ENCODE measurements at regions not wholly inside any gene's neighbourhood (a gene's known extent, or its start where the extent isn't known, plus 50 kb on each side); places are given as distances from the start of the nearest gene placed in this dataset.

GRCh38 chr14:48560421-48560820, 885.0 kb upstream of the MDGA2 start:
- no peak for DNase-seq
- no peak overlapping the region for H3K27ac ChIP-seq
- WGBS, 3 donors = 74 to 76% (median 75%) methylated on average over 4 of the region's 4 CpGs
- H3K36me3 ChIP-seq = no peaks in the 10 kb centered on the region
- H3K4me3 ChIP-seq = no peak overlapping the region
- no peaks in the 10 kb centered on the region for H3K4me1 ChIP-seq (ENCODE audit: insufficient read depth)
- intact Hi-C loops (cut with DNase I) = no loop called here
- H3K27me3 ChIP-seq = no peaks in the 10 kb centered on the region
- H3K9me3 ChIP-seq = no peaks in the 10 kb centered on the region
- TF ChIP-seq CTCF (IDR thresholded peaks at IDR 0.05) (no peak), POLR2A (IDR thresholded peaks at IDR 0.05) (no peak), EP300 (IDR thresholded peaks at IDR 0.05) (no peak)

DNA sequence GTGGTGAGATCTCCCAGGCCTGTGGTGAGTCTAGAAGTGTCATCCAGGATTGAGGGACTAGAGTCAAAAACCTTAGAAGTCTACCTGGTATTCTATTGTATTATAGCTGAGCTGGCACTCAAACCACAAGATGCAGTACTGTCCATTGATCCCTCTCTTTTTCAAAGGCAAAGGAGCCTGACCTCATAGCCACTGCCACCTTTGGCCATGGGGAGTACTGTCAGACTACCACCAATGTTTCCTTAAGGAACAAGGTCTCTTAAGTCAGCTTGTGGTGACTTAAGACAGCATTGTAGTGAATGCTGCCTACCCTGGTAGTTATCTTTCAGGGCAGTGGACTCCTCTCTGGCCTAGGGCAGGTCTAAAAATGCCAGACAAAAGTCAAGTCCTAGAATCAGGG, 878.0 kb upstream of the MDGA2 start:
- Histone ChIP-seq H3K27me3 (no peaks in the 10 kb centered on the region), H3K9me3 (no peaks in the 10 kb centered on the region), H3K36me3 (no peaks in the 10 kb centered on the region), H3K4me1 (ENCODE audit: insufficient read depth) (no peaks in the 10 kb centered on the region), H3K4me3 (no peak overlapping the region), H3K27ac (no peak overlapping the region)
- intact Hi-C loops (cut with DNase I) = no loop called here
- no peak for TF ChIP-seq CTCF (IDR thresholded peaks at IDR 0.05)
- no peak for TF ChIP-seq EP300 (IDR thresholded peaks at IDR 0.05)
- TF ChIP-seq POLR2A (IDR thresholded peaks at IDR 0.05) = no peak
- no peak for DNase-seq

GRCh38 chr14:48546996-48547395, 871.6 kb upstream of the MDGA2 start:
- no peak for TF ChIP-seq POLR2A (IDR thresholded peaks at IDR 0.05)
- no peak for TF ChIP-seq EP300 (IDR thresholded peaks at IDR 0.05)
- no peak for TF ChIP-seq CTCF (IDR thresholded peaks at IDR 0.05)
- Histone ChIP-seq H3K9me3 (no peaks in the 10 kb centered on the region), H3K36me3 (no peaks in the 10 kb centered on the region), H3K4me1 (ENCODE audit: insufficient read depth) (no peaks in the 10 kb centered on the region), H3K27ac (no peak overlapping the region), H3K4me3 (no peak overlapping the region), H3K27me3 (no peaks in the 10 kb centered on the region)
- DNase-seq = no peak
- intact Hi-C loops (cut with DNase I) = no loop called here
- WGBS, 3 donors = 84 to 88% (median 87%) methylated on average over 4 of the region's 4 CpGs

DNA sequence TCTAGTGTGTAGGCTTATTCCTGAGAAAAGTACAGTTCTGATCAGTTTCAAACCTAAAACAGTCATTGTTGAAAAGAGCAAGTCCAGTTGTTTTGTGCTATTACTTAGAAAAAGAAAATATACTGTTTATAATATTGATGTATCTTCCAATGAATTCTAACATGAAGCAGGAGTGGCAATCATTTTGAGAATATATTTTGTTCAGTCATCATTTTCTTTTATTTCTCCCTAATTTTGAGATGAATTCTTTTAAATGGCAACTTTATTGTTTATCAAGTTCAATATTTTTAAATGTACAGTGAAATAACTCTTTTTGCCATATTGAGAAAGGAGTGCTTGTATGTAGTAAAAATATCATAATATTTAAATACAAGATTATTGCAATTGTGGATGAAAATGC, 862.2 kb upstream of the MDGA2 start:
- intact Hi-C loops (cut with DNase I) = no loop called here
- Histone ChIP-seq H3K27me3 (no peaks in the 10 kb centered on the region), H3K4me3 (no peak overlapping the region), H3K4me1 (ENCODE audit: insufficient read depth) (no peaks in the 10 kb centered on the region), H3K36me3 (no peaks in the 10 kb centered on the region), H3K9me3 (no peaks in the 10 kb centered on the region), H3K27ac (no peak overlapping the region)
- TF ChIP-seq EP300 (IDR thresholded peaks at IDR 0.05) (no peak), POLR2A (IDR thresholded peaks at IDR 0.05) (no peak), CTCF (IDR thresholded peaks at IDR 0.05) (no peak)
- no peak for DNase-seq

DNA sequence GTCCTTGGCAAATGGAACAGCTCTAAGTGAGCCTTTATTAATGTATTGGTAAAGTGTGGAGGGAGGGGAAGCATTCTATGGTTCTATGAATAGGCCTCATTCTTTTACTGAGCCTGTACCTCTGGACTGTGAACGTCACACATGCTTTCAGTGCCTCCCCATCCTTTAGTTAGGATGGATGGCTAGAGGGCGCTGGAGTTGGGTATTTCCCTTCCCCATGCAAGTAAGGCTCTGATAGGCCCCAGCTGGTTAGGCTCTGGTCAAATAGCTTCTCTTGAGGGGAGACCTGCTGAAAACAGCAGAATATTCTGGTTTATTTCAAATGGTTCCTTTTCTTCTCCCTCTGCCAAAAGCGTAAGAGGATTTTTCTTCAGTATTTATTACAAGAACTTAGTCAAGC, 860.9 kb upstream of the MDGA2 start:
- no peaks in the 10 kb centered on the region for H3K36me3 ChIP-seq
- no peak overlapping the region for H3K27ac ChIP-seq
- no peaks in the 10 kb centered on the region for H3K9me3 ChIP-seq
- H3K27me3 ChIP-seq = no peaks in the 10 kb centered on the region
- H3K4me3 ChIP-seq = no peak overlapping the region
- no peak for TF ChIP-seq EP300 (IDR thresholded peaks at IDR 0.05)
- no peak for TF ChIP-seq POLR2A (IDR thresholded peaks at IDR 0.05)
- no peak for TF ChIP-seq CTCF (IDR thresholded peaks at IDR 0.05)
- H3K4me1 ChIP-seq (ENCODE audit: insufficient read depth) = no peaks in the 10 kb centered on the region
- WGBS, 3 donors = 40 to 59% (median 44%) methylated on average over 3 of the region's 3 CpGs
- DNase-seq = no peak
- intact Hi-C loops (cut with DNase I) = no loop called here

All from ovary (tissue), 7 donors.